Lung (tissue), 11 donors: ENCODE measurements at regions not wholly inside any gene's neighbourhood (a gene's known extent, or its start where the extent isn't known, plus 50 kb on each side); places are given as distances from the start of the nearest gene placed in this dataset.

Source experiments
- ATAC-seq: fragments of 200-7000 bp; cut with Tn5 transposase; one replicate; pipeline ENCODE4 v1.9.1; 2020; ENCODE audit warnings: moderate number of reproducible peaks; ENCODE audit not compliant: insufficient read depth, low FRiP score
- DNase-seq, 3 donors: peaks; one replicate each; pipeline ENCODE4 v3.0.0-alpha.2; 2013 to 2017
- H3K27ac ChIP-seq, 2 donors: one replicate each; pipeline ENCODE4 v1.5.1; 2013; ENCODE audit warnings: mild to moderate bottlenecking in 2 of 2, moderate library complexity in 2 of 2, control low read depth in 1 of 2, inconsistent platforms in 1 of 2, low read depth in 1 of 2, low read length in 1 of 2
- H3K27me3 ChIP-seq, 3 donors: one replicate each; pipeline ENCODE4 v1.5.1; 2013; ENCODE audit warnings: low read length in 2 of 3; ENCODE audit not compliant: control insufficient read depth in 3 of 3, insufficient read depth in 3 of 3
- H3K36me3 ChIP-seq, 4 donors: one replicate each; pipeline ENCODE4 v1.5.1; 2013; ENCODE audit warnings: low read length in 4 of 4, mild to moderate bottlenecking in 1 of 4, moderate library complexity in 1 of 4; ENCODE audit not compliant: control insufficient read depth in 4 of 4, insufficient read depth in 4 of 4
- H3K4me1 ChIP-seq, 5 donors: one replicate each; pipeline ENCODE4 v1.5.1; 2013; ENCODE audit warnings: low read length in 5 of 5, mild to moderate bottlenecking in 2 of 5, moderate library complexity in 1 of 5; ENCODE audit not compliant: control insufficient read depth in 5 of 5, insufficient read depth in 5 of 5
- H3K4me3 ChIP-seq: one replicate; pipeline ENCODE4 v1.5.1; 2013; ENCODE audit warnings: mild to moderate bottlenecking, control low read depth, moderate library complexity
- H3K9ac ChIP-seq, 2 donors: one replicate each; pipeline ENCODE4 v1.5.1; 2013; ENCODE audit warnings: low read length in 2 of 2, control low read depth in 1 of 2; ENCODE audit not compliant: insufficient read depth in 1 of 2
- H3K9me3 ChIP-seq, 4 donors: one replicate each; pipeline ENCODE4 v1.5.1; 2013; ENCODE audit warnings: low read length in 3 of 4, mild to moderate bottlenecking in 1 of 4, moderate library complexity in 1 of 4; ENCODE audit not compliant: control insufficient read depth in 4 of 4, insufficient read depth in 3 of 4
- CTCF ChIP-seq: IDR thresholded peaks from 2 replicates; pipeline ENCODE4 v1.5.1; 2012; ENCODE audit warnings: mild to moderate bottlenecking; ENCODE audit errors: control extremely low read depth, extremely low read depth
- WGBS, 2 donors: extraction: QIAGEN DNeasy Blood & Tissue Kit; methylation state at CpG; one replicate each; pipeline ENCODE4 v1.1.7; 2013; 5-methylcytosine and 5-hydroxymethylcytosine counted together
- donor health status: control.
- donor health status: control.
- donor health status: Bipolar disorder and iron deficiency.
- donor health status: healthy.
- donor health status: DM: yes; HTN: yes; CAD: no.

- H3K9me3 ChIP-seq = no peaks in the 10 kb centered on the region
- H3K9ac ChIP-seq = no peak overlapping the region
- H3K36me3 ChIP-seq = no peaks in the 10 kb centered on the region
- H3K4me3 ChIP-seq = no peak overlapping the region
- WGBS, 2 donors = 84 to 86% methylated on average over 6 of the region's 6 CpGs
- TF ChIP-seq CTCF = no peak
- DNase-seq = peak in 1 of 3 donors; percentile 41
- H3K27ac ChIP-seq = no peak overlapping the region
- H3K27me3 ChIP-seq = no peaks in the 10 kb centered on the region
- no peak for ATAC-seq
- H3K4me1 ChIP-seq = peaks cover 0 to 12% (median 0%) of the 10 kb centered on the region in 5 donors
Measured at GRCh38 chr12:25825446-25825845, 133.0 kb upstream of the RASSF8 start.

GRCh38 chr12:25827141-25827540 is 131.3 kb upstream of the RASSF8 start:
- no peak for TF ChIP-seq CTCF
- H3K4me3 ChIP-seq = no peak overlapping the region
- ATAC-seq (no peak), DNase-seq (no peak)
- no peak overlapping the region for H3K9ac ChIP-seq
- no peaks in the 10 kb centered on the region for H3K27me3 ChIP-seq
- 93 to 97% methylated on average over 1 of the region's 1 CpG for WGBS, 2 donors
- no peak overlapping the region for H3K27ac ChIP-seq
- no peaks in the 10 kb centered on the region for H3K9me3 ChIP-seq
- peaks cover 0 to 12% (median 0%) of the 10 kb centered on the region in 5 donors for H3K4me1 ChIP-seq
- no peaks in the 10 kb centered on the region for H3K36me3 ChIP-seq

GRCh38 chr12:25827747-25828146 is 130.7 kb upstream of the RASSF8 start:
- peaks cover 0 to 12% (median 0%) of the 10 kb centered on the region in 5 donors for H3K4me1 ChIP-seq
- no peak overlapping the region for H3K4me3 ChIP-seq
- DNase-seq = no peak
- no peaks in the 10 kb centered on the region for H3K36me3 ChIP-seq
- no peak for TF ChIP-seq CTCF
- no peaks in the 10 kb centered on the region for H3K27me3 ChIP-seq
- ATAC-seq = no peak
- H3K9ac ChIP-seq = no peak overlapping the region
- WGBS, 2 donors = 71 to 82% methylated on average over 3 of the region's 3 CpGs
- H3K9me3 ChIP-seq = no peaks in the 10 kb centered on the region
- H3K27ac ChIP-seq = no peak overlapping the region

- ATAC-seq = no peak
- WGBS, 2 donors = 67 to 77% methylated on average over 4 of the region's 4 CpGs
- H3K27me3 ChIP-seq = no peaks in the 10 kb centered on the region
- H3K27ac ChIP-seq = no peak overlapping the region
- peaks cover 0 to 12% (median 0%) of the 10 kb centered on the region in 5 donors for H3K4me1 ChIP-seq
- DNase-seq = peak in 2 of 3 donors; percentile 20 to 35
- no peaks in the 10 kb centered on the region for H3K36me3 ChIP-seq
- no peak overlapping the region for H3K9ac ChIP-seq
- H3K9me3 ChIP-seq = no peaks in the 10 kb centered on the region
- TF ChIP-seq CTCF = no peak
- H3K4me3 ChIP-seq = no peak overlapping the region
Measured at GRCh38 chr12:25828188-25828587, 130.3 kb upstream of the RASSF8 start.
